ENCODE measurements at regions not wholly inside any gene's neighbourhood (a gene's known extent, or its start where the extent isn't known, plus 50 kb on each side); places are given as distances from the start of the nearest gene placed in this dataset.
"Not testable (repeated sequence)": the region's sequence is repeated elsewhere in the genome, so short reads cannot be mapped to it uniquely, and the experiment has no call there.

DNA sequence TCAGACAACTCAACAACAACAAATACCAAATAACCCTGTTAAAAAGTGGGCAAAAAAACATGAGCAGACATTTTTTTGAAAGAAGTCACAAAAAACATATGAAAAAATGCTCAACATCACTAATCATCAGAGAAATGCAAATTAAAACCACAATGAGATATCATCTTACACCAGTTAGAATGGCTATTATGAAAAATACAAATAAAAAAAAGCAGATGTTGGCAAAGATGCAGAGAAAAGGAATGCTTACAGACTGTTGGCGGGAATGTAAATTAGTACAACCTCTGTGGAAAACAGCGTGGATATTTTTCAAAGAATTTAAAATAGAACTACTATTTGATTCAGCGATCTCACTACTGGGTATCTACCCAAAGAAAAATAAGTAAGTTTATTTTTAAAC is 114.0 kb downstream of the SLC38A4 start:
- DNase-seq: no peak

GRCh38 chr12:46710125-46710743 is 115.6 kb downstream of the SLC38A4 start:
- DNase-seq: no peak

DNA sequence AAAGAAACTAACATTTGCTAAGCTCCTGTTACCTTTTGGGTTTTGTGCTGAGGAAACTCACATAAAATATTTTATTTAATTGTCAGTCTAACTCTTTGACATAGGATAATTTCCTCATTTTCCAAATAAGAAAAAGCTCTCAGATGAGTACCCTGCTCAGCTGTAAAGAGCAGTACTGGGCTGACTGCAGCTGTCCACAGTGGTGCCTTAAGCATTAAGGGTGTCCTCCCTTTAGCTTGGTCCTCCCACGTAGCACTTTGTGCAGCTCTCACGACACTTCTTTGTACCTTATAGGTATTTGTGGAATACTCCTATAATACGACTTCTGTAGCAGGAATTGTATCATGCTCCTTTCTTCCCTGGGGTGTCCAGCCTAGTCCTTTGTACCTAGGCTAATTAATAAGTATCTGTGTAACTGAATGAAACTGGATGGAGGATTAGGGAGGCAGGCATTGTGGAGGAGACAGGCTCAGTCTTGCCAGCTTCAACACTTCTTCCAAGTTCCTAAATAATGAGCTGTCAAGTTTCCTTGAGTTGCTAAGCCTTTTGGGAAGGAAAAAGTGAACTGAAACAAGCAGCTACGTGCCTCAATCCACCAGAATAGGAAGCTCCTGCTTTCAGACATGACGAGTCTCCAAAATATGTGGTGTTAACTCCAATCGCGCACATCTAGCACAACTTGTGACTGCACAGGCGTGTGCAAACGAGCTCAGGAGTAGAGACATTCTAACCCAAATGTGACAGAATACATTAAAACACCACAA is 123.0 kb downstream of the SLC38A4 start:
- no peak for DNase-seq

GRCh38 chr12:46701356-46701755 is 124.4 kb downstream of the SLC38A4 start:
- no peak for DNase-seq

- no peak for DNase-seq
Measured at GRCh38 chr12:46699986-46700385, 125.8 kb downstream of the SLC38A4 start.

GRCh38 chr12:46698003-46698402 is 127.8 kb downstream of the SLC38A4 start:
- no peak for DNase-seq

GRCh38 chr12:46693518-46693917 is 132.3 kb downstream of the SLC38A4 start:
- DNase-seq: no peak

DNA sequence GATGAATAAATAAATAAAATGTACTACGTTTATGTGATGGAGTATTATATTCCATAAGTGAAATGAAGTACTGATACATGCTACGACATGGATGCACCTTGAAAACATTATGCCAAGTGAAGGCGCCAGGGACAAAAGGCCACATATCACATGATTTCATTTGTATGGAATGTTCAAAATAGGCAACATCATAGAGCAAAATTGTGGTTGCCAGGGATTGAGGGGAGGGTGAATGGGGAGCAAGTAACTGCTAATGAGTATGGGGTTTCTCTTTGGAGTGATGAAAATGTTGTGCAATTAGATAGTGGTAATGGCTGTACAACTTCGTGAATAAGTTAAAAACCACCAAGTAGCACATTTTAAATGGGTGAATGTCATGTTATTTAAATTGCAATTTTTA is 132.8 kb downstream of the SLC38A4 start:
- DNase-seq: no peak

GRCh38 chr12:46692606-46693005 is 133.2 kb downstream of the SLC38A4 start:
- DNase-seq: no peak

- no peak for DNase-seq
Measured at GRCh38 chr12:46686267-46686942, 139.4 kb downstream of the SLC38A4 start.

GRCh38 chr12:46684243-46684642 is 141.6 kb downstream of the SLC38A4 start:
- not testable (repeated sequence) for DNase-seq

DNA sequence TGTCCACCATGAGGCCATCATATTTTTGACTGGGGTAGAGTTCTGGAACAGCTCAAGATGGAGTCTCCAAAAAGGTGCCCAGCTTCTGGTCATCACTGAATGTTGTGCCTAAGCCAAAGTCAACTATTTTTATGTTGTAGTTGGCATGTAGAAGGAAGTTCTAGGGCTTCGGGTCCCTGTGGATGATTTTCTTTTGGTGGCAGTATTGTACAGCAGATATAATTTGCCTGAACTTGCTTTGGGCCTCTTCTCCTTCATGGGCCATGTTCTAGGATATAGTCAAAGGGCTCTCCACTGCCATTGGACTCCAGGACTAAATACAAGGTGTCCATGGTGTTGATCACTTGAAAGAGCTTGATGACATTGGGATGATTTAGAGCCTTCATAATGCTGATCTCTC is 143.6 kb downstream of the SLC38A4 start:
- DNase-seq: no peak

DNA sequence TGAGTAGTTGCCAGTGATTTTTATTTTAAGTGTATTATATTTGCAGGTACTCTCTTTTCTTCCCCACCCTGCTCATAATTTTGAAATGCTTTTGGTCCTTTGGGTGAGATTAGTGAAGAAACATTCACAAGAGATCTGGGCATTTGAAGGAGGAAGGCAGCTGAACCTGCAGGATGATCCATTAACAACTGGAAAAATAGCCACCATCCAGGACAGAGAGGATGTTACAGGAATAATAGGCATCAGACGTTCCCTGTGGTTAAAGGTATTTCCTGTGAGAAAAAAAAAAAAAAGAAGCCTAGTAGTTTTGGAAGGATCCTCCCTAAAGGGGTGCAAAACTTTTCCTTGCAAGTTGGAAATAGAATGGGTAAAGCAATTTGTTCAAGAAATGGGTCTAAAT is 145.3 kb downstream of the SLC38A4 start:
- DNase-seq: no peak

GRCh38 chr12:46679754-46680153 is 146.0 kb downstream of the SLC38A4 start:
- no peak for DNase-seq

- DNase-seq: no peak
Measured at GRCh38 chr12:46678426-46678825, 147.4 kb downstream of the SLC38A4 start.

GRCh38 chr12:46677749-46678148 is 148.0 kb downstream of the SLC38A4 start:
- no peak for DNase-seq

- no peak for DNase-seq
Measured at GRCh38 chr12:46676797-46677520, 148.8 kb downstream of the SLC38A4 start.

DNA sequence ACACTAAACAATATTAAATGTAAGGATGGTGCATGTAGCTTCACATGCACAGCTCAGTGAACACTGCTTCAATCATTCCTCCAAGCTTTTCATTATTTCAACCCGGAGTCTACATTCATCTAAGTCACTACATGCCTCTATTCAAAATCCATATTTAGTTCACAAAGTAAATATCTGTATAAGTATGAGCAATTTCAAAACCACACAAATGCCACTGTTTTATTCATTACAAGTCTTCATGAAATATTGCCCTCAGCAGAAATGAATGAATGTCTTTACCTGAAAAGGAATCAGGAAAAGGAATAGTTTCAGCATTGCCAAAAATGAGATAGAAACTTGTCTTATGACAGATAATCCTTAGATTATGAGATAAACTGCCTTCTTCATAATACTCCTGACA is 149.4 kb downstream of the SLC38A4 start:
- no peak for DNase-seq

- no peak for DNase-seq
Measured at GRCh38 chr12:46675736-46676135, 150.1 kb downstream of the SLC38A4 start.

DNA sequence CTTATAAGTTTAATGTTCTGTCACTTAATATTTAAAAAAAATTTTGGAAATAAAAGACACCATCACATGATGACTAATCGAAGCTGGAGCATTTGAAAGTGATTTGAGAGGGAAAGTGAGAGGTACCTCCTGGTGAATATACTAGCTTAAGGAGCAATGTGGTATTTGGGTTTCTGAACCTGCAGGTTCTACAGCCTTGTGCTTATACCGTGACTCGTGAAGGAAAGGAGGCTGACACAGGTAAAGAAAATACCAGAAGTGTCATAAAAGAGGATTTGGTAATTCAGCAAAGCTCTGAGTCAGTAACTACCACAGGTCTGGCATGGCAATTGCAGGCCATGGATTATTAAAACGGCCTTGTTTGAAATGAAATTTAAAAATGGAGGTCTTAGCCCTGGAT is 151.0 kb downstream of the SLC38A4 start:
- DNase-seq: no peak

- DNase-seq: no peak
Measured at GRCh38 chr12:46674129-46674528, 151.7 kb downstream of the SLC38A4 start.

DNA sequence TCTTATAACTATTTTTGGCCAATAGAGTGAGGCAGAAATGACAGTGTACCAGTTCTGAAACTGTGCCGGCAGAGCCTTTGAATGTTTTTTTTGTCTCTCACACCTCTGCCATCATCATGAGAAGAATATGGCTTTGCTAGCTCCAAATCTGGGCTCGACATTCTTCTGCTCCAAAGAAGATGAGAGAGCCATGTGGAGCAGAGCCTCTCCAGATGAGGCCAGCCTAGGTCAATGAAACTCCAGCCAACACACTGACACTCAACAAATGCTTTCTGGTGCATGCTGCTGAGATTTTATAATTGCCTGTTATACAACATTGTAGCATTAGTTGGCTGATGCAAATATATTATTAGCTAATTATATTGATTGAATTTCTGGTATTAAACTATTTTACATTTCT is 154.7 kb downstream of the SLC38A4 start:
- no peak for DNase-seq

DNA sequence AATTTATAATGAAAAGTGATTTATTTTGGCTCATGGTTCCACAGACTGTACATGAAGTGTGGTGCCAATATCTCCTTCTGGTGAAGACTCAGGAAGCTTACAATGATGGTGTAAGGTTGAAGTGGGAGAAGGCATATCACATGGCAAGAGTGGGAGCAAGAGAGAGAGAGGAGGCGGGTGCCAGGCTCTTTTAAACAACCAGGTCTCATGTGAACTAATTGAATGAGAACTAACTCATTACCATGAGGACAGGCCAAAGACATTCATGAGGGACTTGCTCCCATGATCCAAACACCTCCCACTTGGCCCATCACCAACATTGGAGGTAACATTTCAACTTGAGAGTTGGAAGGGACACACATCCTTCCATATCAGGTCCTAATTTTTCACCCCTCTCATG is 155.2 kb downstream of the SLC38A4 start:
- DNase-seq: no peak

DNA sequence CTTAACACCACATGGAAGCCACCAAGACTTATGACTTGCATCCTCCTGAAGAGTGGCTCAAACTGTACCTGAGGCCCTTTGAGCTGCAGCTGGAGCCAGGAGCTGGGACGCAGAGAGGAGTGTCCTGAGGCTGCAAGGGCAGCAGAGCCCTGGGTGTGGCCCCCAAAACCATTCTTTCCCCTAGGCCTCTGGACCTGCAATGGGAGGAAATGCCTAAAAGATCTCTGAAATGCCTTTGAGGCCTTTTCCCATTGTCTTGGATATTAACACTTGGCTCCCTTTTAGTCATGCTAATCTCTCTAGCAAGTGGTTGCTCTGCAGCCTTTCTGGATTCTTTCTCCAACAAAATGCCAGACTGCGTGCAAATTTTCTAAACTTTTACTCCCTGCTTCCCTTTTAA is 156.1 kb downstream of the SLC38A4 start:
- DNase-seq: no peak

Data from NCI-H1105 (cell line).